GM23338 (cell line): ENCODE measurements at regions not wholly inside any gene's neighbourhood (a gene's known extent, or its start where the extent isn't known, plus 50 kb on each side); places are given as distances from the start of the nearest gene placed in this dataset.
A peak's percentile ranks its signal among the peaks of the same experiment; 100 is the strongest.

Source experiments
- ATAC-seq: fragments of 200-7000 bp; cut with Tn5 transposase; 3 replicates; pipeline ENCODE4 v1.9.1; 2020
- DNase-seq: peaks from one replicate; pipeline ENCODE4 v3.0.0-alpha.2; 2015; ENCODE audit warnings: low spot score
- H2AFZ ChIP-seq: fragments of 200-600 bp; sonication (generic); 2 replicates; pipeline ENCODE4 v1.8.0; 2016; ENCODE audit warnings: antibody characterized with exemption, mild to moderate bottlenecking, moderate library complexity
- H3F3A ChIP-seq: fragments of 200-600 bp; sonication (generic); replicated peaks from 2 replicates; pipeline ENCODE4 v1.8.0; 2017; ENCODE audit warnings: antibody characterized with exemption, mixed run types, low read depth
- H3K27ac ChIP-seq: fragments of 200-600 bp; sonication (generic); 2 replicates; pipeline ENCODE4 v1.6.1; 2016; ENCODE audit warnings: low read depth
- H3K27me3 ChIP-seq: fragments of 200-600 bp; sonication (generic); 2 replicates; pipeline ENCODE4 v1.8.0; 2016; ENCODE audit warnings: mild to moderate bottlenecking, mixed run types, moderate library complexity; ENCODE audit not compliant: insufficient read depth
- H3K36me3 ChIP-seq: fragments of 200-600 bp; sonication (generic); 2 replicates; pipeline ENCODE4 v1.8.0; 2016; ENCODE audit warnings: mild to moderate bottlenecking; ENCODE audit not compliant: insufficient read depth
- H3K4me1 ChIP-seq: fragments of 200-600 bp; sonication (generic); 2 replicates; pipeline ENCODE4 v1.8.0; 2016; ENCODE audit warnings: mild to moderate bottlenecking, moderate library complexity; ENCODE audit not compliant: insufficient read depth
- H3K4me2 ChIP-seq: fragments of 200-600 bp; sonication (generic); 2 replicates; pipeline ENCODE4 v1.7.1; 2017; ENCODE audit warnings: mixed run types
- H3K4me3 ChIP-seq: fragments of 200-600 bp; sonication (generic); 2 replicates; pipeline ENCODE4 v1.6.1; 2016; ENCODE audit warnings: mixed run types
- H3K79me2 ChIP-seq: fragments of 200-600 bp; sonication (generic); replicated peaks from 2 replicates; pipeline ENCODE4 v1.8.0; 2017; ENCODE audit warnings: mild to moderate bottlenecking; ENCODE audit not compliant: insufficient read depth
- H3K9me2 ChIP-seq: fragments of 200-600 bp; sonication (generic); 2 replicates; pipeline ENCODE4 v1.8.0; 2017; ENCODE audit not compliant: insufficient read depth
- H4K20me1 ChIP-seq: fragments of 200-600 bp; sonication (generic); replicated peaks from 2 replicates; pipeline ENCODE4 v1.8.0; 2017; ENCODE audit warnings: mild to moderate bottlenecking; ENCODE audit not compliant: insufficient read depth
- H3K27ac Mint-ChIP-seq: 2 replicates; pipeline ENCODE4 v1.8.0; 2020; ENCODE audit warnings: inconsistent platforms, mild to moderate bottlenecking, moderate library complexity, mixed read lengths
- H3K27me3 Mint-ChIP-seq: 3 replicates; pipeline ENCODE4 v1.8.0; 2022; ENCODE audit warnings: low read depth, mild to moderate bottlenecking, moderate library complexity, mixed read lengths, inconsistent platforms; ENCODE audit not compliant: insufficient read depth, poor library complexity
- H3K36me3 Mint-ChIP-seq: 3 replicates; pipeline ENCODE4 v1.8.0; 2021; ENCODE audit warnings: low read depth, mild to moderate bottlenecking, inconsistent platforms, moderate library complexity, mixed read lengths
- H3K4me1 Mint-ChIP-seq: 3 replicates; pipeline ENCODE4 v1.8.0; 2020; ENCODE audit warnings: mild to moderate bottlenecking, inconsistent platforms, mixed read lengths
- H3K4me3 Mint-ChIP-seq: 3 replicates; pipeline ENCODE4 v1.8.0; 2021; ENCODE audit warnings: moderate library complexity, mild to moderate bottlenecking, inconsistent platforms, mixed read lengths
- H3K9me3 Mint-ChIP-seq: 3 replicates; pipeline ENCODE4 v1.8.0; 2020; ENCODE audit warnings: moderate library complexity, mild to moderate bottlenecking, inconsistent platforms, mixed read lengths
- CREB1 ChIP-seq: fragments of 250-450 bp; sonication (Bioruptor Pico); IDR thresholded peaks from 2 replicates; pipeline ENCODE4 v1.5.0; 2020; ENCODE audit warnings: low read depth, mild to moderate bottlenecking, moderate library complexity
- EZH2 ChIP-seq: fragments of 200-600 bp; sonication (generic); IDR thresholded peaks from one replicate; pipeline ENCODE4 v1.8.0; 2017; ENCODE audit warnings: antibody characterized with exemption, mild to moderate bottlenecking, low read depth; ENCODE audit not compliant: unreplicated experiment
- EZH2phosphoT487 ChIP-seq: fragments of 200-600 bp; sonication (generic); IDR thresholded peaks from one replicate; pipeline ENCODE4 v1.8.1; 2018; ENCODE audit warnings: antibody characterized with exemption; ENCODE audit not compliant: unreplicated experiment
- NANOG ChIP-seq: IDR thresholded peaks from 2 replicates; pipeline ENCODE4 v1.6.1; 2016; ENCODE audit warnings: antibody characterized with exemption, borderline replicate concordance
- POLR2AphosphoS5 ChIP-seq: IDR thresholded peaks from 2 replicates; pipeline ENCODE4 v1.6.1; 2016; ENCODE audit warnings: antibody characterized with exemption, low read depth
- ZNF114 ChIP-seq: fragments of 250-450 bp; sonication (Bioruptor Pico); IDR thresholded peaks from 2 replicates; pipeline ENCODE4 v1.5.0; 2020; ENCODE audit warnings: mild to moderate bottlenecking, moderate library complexity
- ZNF331 ChIP-seq: fragments of 250-450 bp; sonication (Bioruptor Pico); IDR thresholded peaks from 2 replicates; pipeline ENCODE4 v1.5.0; 2020; ENCODE audit warnings: low read depth, mild to moderate bottlenecking, moderate library complexity
- TF ChIP-seq, protein P1 (sequence below): IDR thresholded peaks from 2 replicates; pipeline ENCODE4 v1.6.1; 2016; ENCODE audit warnings: antibody characterized with exemption
- TF ChIP-seq, protein P2 (sequence below): fragments of 250-450 bp; sonication (Bioruptor Pico); IDR thresholded peaks from 2 replicates; pipeline ENCODE4 v1.5.0; 2020; ENCODE audit warnings: mild to moderate bottlenecking, moderate library complexity
- TF ChIP-seq, protein P3 (sequence below), 2 experiments: fragments of 200-600 bp in 1 of 2; sonication (generic) in 1 of 2; conservative IDR thresholded peaks; 2 replicates each; pipeline versions ENCODE4 v1.5.1 to v1.6.1; 2016 to 2017; ENCODE audit warnings: antibody characterized with exemption in 2 of 2, low read depth in 2 of 2, mild to moderate bottlenecking in 2 of 2, moderate library complexity in 1 of 2

DNA sequence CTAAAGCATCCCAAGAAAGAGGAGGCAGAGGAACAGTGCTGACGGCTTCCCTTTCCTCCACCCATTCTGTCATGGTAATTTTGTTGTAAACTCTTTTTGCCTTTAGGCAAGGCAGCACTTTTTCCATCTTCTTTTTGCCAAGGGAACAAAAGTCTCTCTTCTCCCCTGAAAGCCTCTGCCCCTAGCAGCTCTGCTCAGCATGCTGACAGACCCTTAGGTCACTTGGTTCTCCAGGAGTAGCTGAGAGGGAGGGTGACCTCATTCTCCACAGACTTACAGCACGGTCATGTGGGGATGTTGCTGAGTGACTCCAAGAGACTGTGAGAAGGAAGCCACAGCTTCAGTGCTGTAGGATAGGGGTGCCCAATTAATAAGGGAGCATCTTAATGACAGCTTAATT lies 81.1 kb upstream of the RALGAPA2 start:
- Mint-ChIP-seq H3K4me3 (no peak overlapping the region), H3K4me1 (no peaks in the 10 kb centered on the region), H3K27ac (no peak overlapping the region), H3K27me3 (peaks cover 8% of the 10 kb centered on the region), H3K9me3 (no peaks in the 10 kb centered on the region), H3K36me3 (no peaks in the 10 kb centered on the region)
- H3K4me3 ChIP-seq: no peak overlapping the region
- peak overlapping the region; percentile 72; the same call in 1 of the 2 replicates for H2AFZ ChIP-seq
- no peaks in the 10 kb centered on the region for H3K4me1 ChIP-seq
- H3F3A ChIP-seq: no peaks in the 10 kb centered on the region
- DNase-seq: no peak
- no peaks in the 10 kb centered on the region for H3K27me3 ChIP-seq
- ATAC-seq: no peak
- H3K79me2 ChIP-seq: no peaks in the 10 kb centered on the region
- H3K4me2 ChIP-seq: no peak overlapping the region
- H3K36me3 ChIP-seq: no peaks in the 10 kb centered on the region
- no peaks in the 10 kb centered on the region for H3K9me2 ChIP-seq
- TF ChIP-seq ZNF331 (no peak), NANOG (no peak), ZNF114 (CRISPR knock-in tag) (no peak)
- no peak overlapping the region for H3K27ac ChIP-seq
- no peaks in the 10 kb centered on the region for H4K20me1 ChIP-seq

DNA sequence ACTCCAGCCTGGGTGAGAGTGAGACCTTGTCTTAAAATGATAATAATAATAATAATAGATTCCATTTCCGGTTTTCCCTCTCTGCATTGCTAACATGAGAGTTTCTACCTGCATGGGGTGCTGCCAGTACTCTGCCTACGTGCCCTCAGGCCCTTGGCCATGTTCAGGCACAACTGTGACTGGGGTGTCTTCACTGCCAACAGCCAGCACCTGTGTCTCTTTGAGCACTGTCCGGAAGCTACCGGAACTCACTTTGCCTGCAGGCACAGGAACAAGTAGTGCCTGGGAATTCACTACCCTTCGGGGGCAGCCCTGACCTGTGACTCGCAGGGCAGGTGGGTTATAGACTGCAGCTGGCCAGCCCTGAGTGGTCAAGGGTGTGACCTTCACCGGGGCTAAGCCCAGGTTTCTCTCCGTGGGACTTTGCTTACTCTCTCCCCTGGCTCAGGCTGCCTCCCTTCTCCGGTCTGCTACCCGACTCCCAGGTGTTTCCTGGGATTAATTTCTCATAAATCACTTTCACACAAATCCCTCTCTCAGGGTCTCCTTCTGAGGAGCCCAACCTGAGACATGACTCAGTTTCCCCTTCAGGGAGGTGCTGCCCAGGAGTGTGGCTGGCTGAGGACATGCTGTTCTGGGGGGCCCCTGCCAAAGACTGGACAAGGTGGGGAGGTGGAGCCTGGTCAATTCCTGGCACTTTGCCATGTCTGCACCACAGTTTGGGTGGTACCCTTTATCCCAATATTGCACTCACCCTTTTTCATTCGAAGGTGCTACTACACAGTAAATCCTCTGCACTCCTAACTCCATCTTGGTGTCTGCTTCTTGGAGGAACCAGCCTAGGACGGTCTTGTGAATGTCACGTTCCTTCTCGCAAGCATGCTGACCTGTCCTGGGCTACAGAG lies 79.5 kb upstream of the RALGAPA2 start:
- Histone ChIP-seq H3K4me2 (no peak overlapping the region), H3K4me3 (no peak overlapping the region), H3K9me2 (no peaks in the 10 kb centered on the region), H3K79me2 (no peaks in the 10 kb centered on the region), H3K4me1 (no peaks in the 10 kb centered on the region), H3K36me3 (no peaks in the 10 kb centered on the region), H3K27ac (no peak overlapping the region), H3F3A (no peaks in the 10 kb centered on the region), H2AFZ (peak overlapping the region; percentile 66; the same call in 1 of the 2 replicates), H3K27me3 (no peaks in the 10 kb centered on the region), H4K20me1 (no peaks in the 10 kb centered on the region)
- no peak for ATAC-seq
- peaks cover 4% of the 10 kb centered on the region; the same call in 2 of the 3 replicates for H3K9me3 Mint-ChIP-seq
- no peak for DNase-seq
- H3K4me1 Mint-ChIP-seq: no peaks in the 10 kb centered on the region
- H3K4me3 Mint-ChIP-seq: no peak overlapping the region
- no peaks in the 10 kb centered on the region for H3K36me3 Mint-ChIP-seq
- no peak overlapping the region for H3K27ac Mint-ChIP-seq
- peaks cover 8% of the 10 kb centered on the region for H3K27me3 Mint-ChIP-seq
- TF ChIP-seq EZH2phosphoT487 (no peak), EZH2 (no peak), NANOG (no peak), POLR2AphosphoS5 (no peak), CREB1 (CRISPR knock-in tag) (no peak)
- TF ChIP-seq, protein P1, sequence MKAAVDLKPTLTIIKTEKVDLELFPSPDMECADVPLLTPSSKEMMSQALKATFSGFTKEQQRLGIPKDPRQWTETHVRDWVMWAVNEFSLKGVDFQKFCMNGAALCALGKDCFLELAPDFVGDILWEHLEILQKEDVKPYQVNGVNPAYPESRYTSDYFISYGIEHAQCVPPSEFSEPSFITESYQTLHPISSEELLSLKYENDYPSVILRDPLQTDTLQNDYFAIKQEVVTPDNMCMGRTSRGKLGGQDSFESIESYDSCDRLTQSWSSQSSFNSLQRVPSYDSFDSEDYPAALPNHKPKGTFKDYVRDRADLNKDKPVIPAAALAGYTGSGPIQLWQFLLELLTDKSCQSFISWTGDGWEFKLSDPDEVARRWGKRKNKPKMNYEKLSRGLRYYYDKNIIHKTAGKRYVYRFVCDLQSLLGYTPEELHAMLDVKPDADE: no peak
- TF ChIP-seq, protein P2, sequence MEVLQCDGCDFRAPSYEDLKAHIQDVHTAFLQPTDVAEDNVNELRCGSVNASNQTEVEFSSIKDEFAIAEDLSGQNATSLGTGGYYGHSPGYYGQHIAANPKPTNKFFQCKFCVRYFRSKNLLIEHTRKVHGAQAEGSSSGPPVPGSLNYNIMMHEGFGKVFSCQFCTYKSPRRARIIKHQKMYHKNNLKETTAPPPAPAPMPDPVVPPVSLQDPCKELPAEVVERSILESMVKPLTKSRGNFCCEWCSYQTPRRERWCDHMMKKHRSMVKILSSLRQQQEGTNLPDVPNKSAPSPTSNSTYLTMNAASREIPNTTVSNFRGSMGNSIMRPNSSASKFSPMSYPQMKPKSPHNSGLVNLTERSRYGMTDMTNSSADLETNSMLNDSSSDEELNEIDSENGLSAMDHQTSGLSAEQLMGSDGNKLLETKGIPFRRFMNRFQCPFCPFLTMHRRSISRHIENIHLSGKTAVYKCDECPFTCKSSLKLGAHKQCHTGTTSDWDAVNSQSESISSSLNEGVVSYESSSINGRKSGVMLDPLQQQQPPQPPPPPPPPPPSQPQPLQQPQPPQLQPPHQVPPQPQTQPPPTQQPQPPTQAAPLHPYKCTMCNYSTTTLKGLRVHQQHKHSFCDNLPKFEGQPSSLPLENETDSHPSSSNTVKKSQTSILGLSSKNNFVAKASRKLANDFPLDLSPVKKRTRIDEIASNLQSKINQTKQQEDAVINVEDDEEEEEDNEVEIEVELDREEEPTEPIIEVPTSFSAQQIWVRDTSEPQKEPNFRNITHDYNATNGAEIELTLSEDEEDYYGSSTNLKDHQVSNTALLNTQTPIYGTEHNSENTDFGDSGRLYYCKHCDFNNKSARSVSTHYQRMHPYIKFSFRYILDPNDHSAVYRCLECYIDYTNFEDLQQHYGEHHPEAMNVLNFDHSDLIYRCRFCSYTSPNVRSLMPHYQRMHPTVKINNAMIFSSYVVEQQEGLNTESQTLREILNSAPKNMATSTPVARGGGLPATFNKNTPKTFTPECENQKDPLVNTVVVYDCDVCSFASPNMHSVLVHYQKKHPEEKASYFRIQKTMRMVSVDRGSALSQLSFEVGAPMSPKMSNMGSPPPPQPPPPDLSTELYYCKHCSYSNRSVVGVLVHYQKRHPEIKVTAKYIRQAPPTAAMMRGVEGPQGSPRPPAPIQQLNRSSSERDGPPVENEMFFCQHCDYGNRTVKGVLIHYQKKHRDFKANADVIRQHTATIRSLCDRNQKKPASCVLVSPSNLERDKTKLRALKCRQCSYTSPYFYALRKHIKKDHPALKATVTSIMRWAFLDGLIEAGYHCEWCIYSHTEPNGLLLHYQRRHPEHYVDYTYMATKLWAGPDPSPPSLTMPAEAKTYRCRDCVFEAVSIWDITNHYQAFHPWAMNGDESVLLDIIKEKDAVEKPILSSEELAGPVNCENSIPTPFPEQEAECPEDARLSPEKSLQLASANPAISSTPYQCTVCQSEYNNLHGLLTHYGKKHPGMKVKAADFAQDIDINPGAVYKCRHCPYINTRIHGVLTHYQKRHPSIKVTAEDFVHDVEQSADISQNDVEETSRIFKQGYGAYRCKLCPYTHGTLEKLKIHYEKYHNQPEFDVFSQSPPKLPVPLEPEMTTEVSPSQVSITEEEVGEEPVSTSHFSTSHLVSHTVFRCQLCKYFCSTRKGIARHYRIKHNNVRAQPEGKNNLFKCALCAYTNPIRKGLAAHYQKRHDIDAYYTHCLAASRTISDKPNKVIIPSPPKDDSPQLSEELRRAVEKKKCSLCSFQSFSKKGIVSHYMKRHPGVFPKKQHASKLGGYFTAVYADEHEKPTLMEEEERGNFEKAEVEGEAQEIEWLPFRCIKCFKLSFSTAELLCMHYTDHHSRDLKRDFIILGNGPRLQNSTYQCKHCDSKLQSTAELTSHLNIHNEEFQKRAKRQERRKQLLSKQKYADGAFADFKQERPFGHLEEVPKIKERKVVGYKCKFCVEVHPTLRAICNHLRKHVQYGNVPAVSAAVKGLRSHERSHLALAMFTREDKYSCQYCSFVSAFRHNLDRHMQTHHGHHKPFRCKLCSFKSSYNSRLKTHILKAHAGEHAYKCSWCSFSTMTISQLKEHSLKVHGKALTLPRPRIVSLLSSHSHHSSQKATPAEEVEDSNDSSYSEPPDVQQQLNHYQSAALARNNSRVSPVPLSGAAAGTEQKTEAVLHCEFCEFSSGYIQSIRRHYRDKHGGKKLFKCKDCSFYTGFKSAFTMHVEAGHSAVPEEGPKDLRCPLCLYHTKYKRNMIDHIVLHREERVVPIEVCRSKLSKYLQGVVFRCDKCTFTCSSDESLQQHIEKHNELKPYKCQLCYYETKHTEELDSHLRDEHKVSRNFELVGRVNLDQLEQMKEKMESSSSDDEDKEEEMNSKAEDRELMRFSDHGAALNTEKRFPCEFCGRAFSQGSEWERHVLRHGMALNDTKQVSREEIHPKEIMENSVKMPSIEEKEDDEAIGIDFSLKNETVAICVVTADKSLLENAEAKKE (CRISPR knock-in tag): no peak
- TF ChIP-seq, protein P3, sequence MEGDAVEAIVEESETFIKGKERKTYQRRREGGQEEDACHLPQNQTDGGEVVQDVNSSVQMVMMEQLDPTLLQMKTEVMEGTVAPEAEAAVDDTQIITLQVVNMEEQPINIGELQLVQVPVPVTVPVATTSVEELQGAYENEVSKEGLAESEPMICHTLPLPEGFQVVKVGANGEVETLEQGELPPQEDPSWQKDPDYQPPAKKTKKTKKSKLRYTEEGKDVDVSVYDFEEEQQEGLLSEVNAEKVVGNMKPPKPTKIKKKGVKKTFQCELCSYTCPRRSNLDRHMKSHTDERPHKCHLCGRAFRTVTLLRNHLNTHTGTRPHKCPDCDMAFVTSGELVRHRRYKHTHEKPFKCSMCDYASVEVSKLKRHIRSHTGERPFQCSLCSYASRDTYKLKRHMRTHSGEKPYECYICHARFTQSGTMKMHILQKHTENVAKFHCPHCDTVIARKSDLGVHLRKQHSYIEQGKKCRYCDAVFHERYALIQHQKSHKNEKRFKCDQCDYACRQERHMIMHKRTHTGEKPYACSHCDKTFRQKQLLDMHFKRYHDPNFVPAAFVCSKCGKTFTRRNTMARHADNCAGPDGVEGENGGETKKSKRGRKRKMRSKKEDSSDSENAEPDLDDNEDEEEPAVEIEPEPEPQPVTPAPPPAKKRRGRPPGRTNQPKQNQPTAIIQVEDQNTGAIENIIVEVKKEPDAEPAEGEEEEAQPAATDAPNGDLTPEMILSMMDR (conservative IDR thresholded peaks at IDR 0.05; ENCODE audit: low read depth in 2 of 2): no peak
